ENCODE measurements at regions not wholly inside any gene's neighbourhood (a gene's known extent, or its start where the extent isn't known, plus 50 kb on each side); places are given as distances from the start of the nearest gene placed in this dataset.

GRCh38 chrX:68912113-68912512, 83.3 kb downstream of the EFNB1 start:
- FAIRE-seq (no peak), DNase-seq (ENCODE audit: insufficient read length, low spot score) (no peak)
- no peak for TF ChIP-seq CTCF (IDR thresholded peaks at IDR 0.05; ENCODE audit: insufficient read depth, missing control alignments)

GRCh38 chrX:68910731-68911428, 82.1 kb downstream of the EFNB1 start:
- DNase-seq (ENCODE audit: insufficient read length, low spot score) (no peak), FAIRE-seq (no peak)
- no peak for TF ChIP-seq CTCF (IDR thresholded peaks at IDR 0.05; ENCODE audit: insufficient read depth, missing control alignments)

- DNase-seq (ENCODE audit: insufficient read length, low spot score): no peak
- no peak for FAIRE-seq
- no peak for TF ChIP-seq CTCF (IDR thresholded peaks at IDR 0.05; ENCODE audit: insufficient read depth, missing control alignments)
These were observed 81.1 kb downstream of the EFNB1 start for GRCh38 chrX:68909945-68910344.

- TF ChIP-seq CTCF (IDR thresholded peaks at IDR 0.05; ENCODE audit: insufficient read depth, missing control alignments): no peak
- FAIRE-seq (no peak), DNase-seq (ENCODE audit: insufficient read length, low spot score) (no peak)
These were observed 79.2 kb downstream of the EFNB1 start for GRCh38 chrX:68908071-68908470.

GRCh38 chrX:68902706-68903504, 74.1 kb downstream of the EFNB1 start:
- DNase-seq (ENCODE audit: insufficient read length, low spot score) (no peak), FAIRE-seq (no peak)
- no peak for TF ChIP-seq CTCF (IDR thresholded peaks at IDR 0.05; ENCODE audit: insufficient read depth, missing control alignments)

- DNase-seq (ENCODE audit: insufficient read length, low spot score) (no peak), FAIRE-seq (no peak)
- TF ChIP-seq CTCF (IDR thresholded peaks at IDR 0.05; ENCODE audit: insufficient read depth, missing control alignments): no peak
These were observed 72.7 kb downstream of the EFNB1 start for GRCh38 chrX:68901519-68901918.

- no peak for DNase-seq (ENCODE audit: insufficient read length, low spot score)
- TF ChIP-seq CTCF (IDR thresholded peaks at IDR 0.05; ENCODE audit: insufficient read depth, missing control alignments): no peak
- no peak for FAIRE-seq
These were observed 69.8 kb downstream of the EFNB1 start for GRCh38 chrX:68898598-68898997.
